ENCODE measurements at regions not wholly inside any gene's neighbourhood (a gene's known extent, or its start where the extent isn't known, plus 50 kb on each side); places are given as distances from the start of the nearest gene placed in this dataset.

DNA sequence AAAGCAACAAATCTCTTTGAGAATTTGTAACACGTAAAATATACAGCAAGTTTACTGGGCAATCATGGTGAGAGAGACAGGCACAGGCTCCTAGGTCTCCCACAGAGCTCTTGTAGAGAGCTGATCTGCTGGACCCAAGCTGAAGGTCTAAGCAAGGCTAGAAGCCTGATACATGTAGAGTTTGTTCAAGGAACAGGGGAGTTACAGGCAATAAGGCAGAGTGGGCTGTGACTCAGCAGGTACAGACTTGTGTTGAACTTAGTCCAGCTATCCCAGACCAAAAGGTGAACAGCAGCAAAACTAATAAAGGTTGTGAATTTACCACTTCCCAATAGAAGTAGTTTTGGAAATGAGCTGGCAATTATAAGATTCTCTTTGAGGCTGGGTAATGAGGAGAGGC, 273.6 kb downstream of the GRIN2B start:
- intact Hi-C loops (cut with micrococcal nuclease), result no loop called here
- no peaks in the 10 kb centered on the region for H3K79me2 ChIP-seq (ENCODE audit: insufficient read depth, low read length)
- no peaks in the 10 kb centered on the region for H3K9me2 ChIP-seq (ENCODE audit: insufficient read depth)
- no peak overlapping the region for H2AFZ ChIP-seq (ENCODE audit: low read depth, low read length, poor library complexity, severe bottlenecking)
- peaks cover 8 to 12% of the 10 kb centered on the region in 2 experiments; a peak in 2 of 4 replicates for H3K4me1 ChIP-seq (ENCODE audit: control insufficient read depth in 1 of 2, insufficient read depth in 2 of 2, low read length in 2 of 2)
- CTCF ChIA-PET, result interaction anchor here (1.7 kb wide), 1 partner anchor 173 kb away, joined by 5 read pairs; no protein-coding TSS in a partner anchor
- H3K27ac ChIP-seq (ENCODE audit: low read depth, low read length), result peak overlapping the region; percentile 55; the same call in 1 of the 2 replicates
- H4K20me1 ChIP-seq (ENCODE audit: insufficient read depth), result no peaks in the 10 kb centered on the region
- DNase-seq (ENCODE audit: low read depth, low spot score), result no peak
- H3K27me3 ChIP-seq (ENCODE audit: insufficient read depth, low read length), result no peaks in the 10 kb centered on the region
- H3K36me3 ChIP-seq (ENCODE audit: control insufficient read depth in 1 of 2, insufficient read depth in 2 of 2, low read length in 2 of 2), result no peaks in the 10 kb centered on the region
- no peak overlapping the region for H3K9ac ChIP-seq (ENCODE audit: low read length)
- POLR2A ChIA-PET, result no interaction called here
- peak overlapping the region; percentile 10 for H3K4me2 ChIP-seq (ENCODE audit: low read length)
- H3K4me3 ChIP-seq (replicated peaks in 1 of 2; ENCODE audit: low read depth in 1 of 2, low read length in 2 of 2), result no peak overlapping the region
- RAD21 ChIA-PET (ENCODE audit: low non-redundant PET in 1 of 2, low total read pairs in 2 of 2, uncharacterized antibody in 2 of 2, unreplicated experiment in 2 of 2), result no interaction called here
- peak; percentile 49; the same call in 1 of the 2 replicates for ATAC-seq
- BruUV-seq (replicated peaks), result no TSS peak
- H3K9me3 ChIP-seq (ENCODE audit: control insufficient read depth in 1 of 2, insufficient read depth in 1 of 2, low read depth in 1 of 2, low read length in 2 of 2), result no peaks in the 10 kb centered on the region
- TF ChIP-seq, protein P1, sequence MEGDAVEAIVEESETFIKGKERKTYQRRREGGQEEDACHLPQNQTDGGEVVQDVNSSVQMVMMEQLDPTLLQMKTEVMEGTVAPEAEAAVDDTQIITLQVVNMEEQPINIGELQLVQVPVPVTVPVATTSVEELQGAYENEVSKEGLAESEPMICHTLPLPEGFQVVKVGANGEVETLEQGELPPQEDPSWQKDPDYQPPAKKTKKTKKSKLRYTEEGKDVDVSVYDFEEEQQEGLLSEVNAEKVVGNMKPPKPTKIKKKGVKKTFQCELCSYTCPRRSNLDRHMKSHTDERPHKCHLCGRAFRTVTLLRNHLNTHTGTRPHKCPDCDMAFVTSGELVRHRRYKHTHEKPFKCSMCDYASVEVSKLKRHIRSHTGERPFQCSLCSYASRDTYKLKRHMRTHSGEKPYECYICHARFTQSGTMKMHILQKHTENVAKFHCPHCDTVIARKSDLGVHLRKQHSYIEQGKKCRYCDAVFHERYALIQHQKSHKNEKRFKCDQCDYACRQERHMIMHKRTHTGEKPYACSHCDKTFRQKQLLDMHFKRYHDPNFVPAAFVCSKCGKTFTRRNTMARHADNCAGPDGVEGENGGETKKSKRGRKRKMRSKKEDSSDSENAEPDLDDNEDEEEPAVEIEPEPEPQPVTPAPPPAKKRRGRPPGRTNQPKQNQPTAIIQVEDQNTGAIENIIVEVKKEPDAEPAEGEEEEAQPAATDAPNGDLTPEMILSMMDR (IDR thresholded peaks at IDR 0.05 in 2 of 3, conservative IDR thresholded peaks at IDR 0.05 in 1 of 3; ENCODE audit: borderline replicate concordance in 1 of 3, insufficient read depth in 1 of 3, low read depth in 2 of 3, low read length in 2 of 3), result no peak
- no peak for TF ChIP-seq POLR2A (IDR thresholded peaks at IDR 0.05; ENCODE audit: borderline replicate concordance, extremely low read depth, insufficient read depth, insufficient read length)
- TF ChIP-seq SIN3A (IDR thresholded peaks at IDR 0.05; ENCODE audit: low read depth), result no peak
- no peak for TF ChIP-seq POLR2AphosphoS5 (IDR thresholded peaks at IDR 0.05; ENCODE audit: low read depth, low read length)
- TF ChIP-seq FOSL1 (IDR thresholded peaks at IDR 0.05; ENCODE audit: low read depth), result peak; percentile 32; the same call in 1 of the 2 replicates
- no peak for TF ChIP-seq EZH2phosphoT487 (IDR thresholded peaks at IDR 0.05; ENCODE audit: borderline replicate concordance)
- TF ChIP-seq EZH2 (IDR thresholded peaks at IDR 0.05), result no peak
- no peak for TF ChIP-seq CEBPB (IDR thresholded peaks at IDR 0.05; ENCODE audit: low read depth)
- TF ChIP-seq, protein P2, sequence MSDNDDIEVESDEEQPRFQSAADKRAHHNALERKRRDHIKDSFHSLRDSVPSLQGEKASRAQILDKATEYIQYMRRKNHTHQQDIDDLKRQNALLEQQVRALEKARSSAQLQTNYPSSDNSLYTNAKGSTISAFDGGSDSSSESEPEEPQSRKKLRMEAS (IDR thresholded peaks at IDR 0.05), result no peak
- TF ChIP-seq ZNF274 (IDR thresholded peaks at IDR 0.05; ENCODE audit: low read depth, low read length), result no peak
- TF ChIP-seq YY1 (IDR thresholded peaks at IDR 0.05; ENCODE audit: extremely low read depth, insufficient replicate concordance, low read depth, low read length), result no peak
- TF ChIP-seq SRF (IDR thresholded peaks at IDR 0.05; ENCODE audit: low read depth), result no peak
- TF ChIP-seq CBX3 (IDR thresholded peaks at IDR 0.05; ENCODE audit: low read depth), result peak; percentile 54; the same call in 1 of the 2 replicates
- TF ChIP-seq ZFX (IDR thresholded peaks at IDR 0.05), result no peak
- TF ChIP-seq, protein P3, sequence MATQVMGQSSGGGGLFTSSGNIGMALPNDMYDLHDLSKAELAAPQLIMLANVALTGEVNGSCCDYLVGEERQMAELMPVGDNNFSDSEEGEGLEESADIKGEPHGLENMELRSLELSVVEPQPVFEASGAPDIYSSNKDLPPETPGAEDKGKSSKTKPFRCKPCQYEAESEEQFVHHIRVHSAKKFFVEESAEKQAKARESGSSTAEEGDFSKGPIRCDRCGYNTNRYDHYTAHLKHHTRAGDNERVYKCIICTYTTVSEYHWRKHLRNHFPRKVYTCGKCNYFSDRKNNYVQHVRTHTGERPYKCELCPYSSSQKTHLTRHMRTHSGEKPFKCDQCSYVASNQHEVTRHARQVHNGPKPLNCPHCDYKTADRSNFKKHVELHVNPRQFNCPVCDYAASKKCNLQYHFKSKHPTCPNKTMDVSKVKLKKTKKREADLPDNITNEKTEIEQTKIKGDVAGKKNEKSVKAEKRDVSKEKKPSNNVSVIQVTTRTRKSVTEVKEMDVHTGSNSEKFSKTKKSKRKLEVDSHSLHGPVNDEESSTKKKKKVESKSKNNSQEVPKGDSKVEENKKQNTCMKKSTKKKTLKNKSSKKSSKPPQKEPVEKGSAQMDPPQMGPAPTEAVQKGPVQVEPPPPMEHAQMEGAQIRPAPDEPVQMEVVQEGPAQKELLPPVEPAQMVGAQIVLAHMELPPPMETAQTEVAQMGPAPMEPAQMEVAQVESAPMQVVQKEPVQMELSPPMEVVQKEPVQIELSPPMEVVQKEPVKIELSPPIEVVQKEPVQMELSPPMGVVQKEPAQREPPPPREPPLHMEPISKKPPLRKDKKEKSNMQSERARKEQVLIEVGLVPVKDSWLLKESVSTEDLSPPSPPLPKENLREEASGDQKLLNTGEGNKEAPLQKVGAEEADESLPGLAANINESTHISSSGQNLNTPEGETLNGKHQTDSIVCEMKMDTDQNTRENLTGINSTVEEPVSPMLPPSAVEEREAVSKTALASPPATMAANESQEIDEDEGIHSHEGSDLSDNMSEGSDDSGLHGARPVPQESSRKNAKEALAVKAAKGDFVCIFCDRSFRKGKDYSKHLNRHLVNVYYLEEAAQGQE (IDR thresholded peaks at IDR 0.05; ENCODE audit: low read depth), result no peak
- no peak for TF ChIP-seq TCF7L2 (IDR thresholded peaks at IDR 0.05; ENCODE audit: borderline replicate concordance, extremely low read depth, insufficient read depth, insufficient read length)
- TF ChIP-seq RAD21 (IDR thresholded peaks at IDR 0.05; ENCODE audit: low read depth), result no peak
- TF ChIP-seq, protein P4, sequence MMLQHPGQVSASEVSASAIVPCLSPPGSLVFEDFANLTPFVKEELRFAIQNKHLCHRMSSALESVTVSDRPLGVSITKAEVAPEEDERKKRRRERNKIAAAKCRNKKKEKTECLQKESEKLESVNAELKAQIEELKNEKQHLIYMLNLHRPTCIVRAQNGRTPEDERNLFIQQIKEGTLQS (IDR thresholded peaks at IDR 0.05), result no peak
- TF ChIP-seq SP1 (IDR thresholded peaks at IDR 0.05; ENCODE audit: low read depth), result 0 out of 2 replicates have a peak, but pooled peaks have one; percentile 22
- TF ChIP-seq EGR1 (IDR thresholded peaks at IDR 0.05; ENCODE audit: low read depth), result no peak
- TF ChIP-seq, protein P5, sequence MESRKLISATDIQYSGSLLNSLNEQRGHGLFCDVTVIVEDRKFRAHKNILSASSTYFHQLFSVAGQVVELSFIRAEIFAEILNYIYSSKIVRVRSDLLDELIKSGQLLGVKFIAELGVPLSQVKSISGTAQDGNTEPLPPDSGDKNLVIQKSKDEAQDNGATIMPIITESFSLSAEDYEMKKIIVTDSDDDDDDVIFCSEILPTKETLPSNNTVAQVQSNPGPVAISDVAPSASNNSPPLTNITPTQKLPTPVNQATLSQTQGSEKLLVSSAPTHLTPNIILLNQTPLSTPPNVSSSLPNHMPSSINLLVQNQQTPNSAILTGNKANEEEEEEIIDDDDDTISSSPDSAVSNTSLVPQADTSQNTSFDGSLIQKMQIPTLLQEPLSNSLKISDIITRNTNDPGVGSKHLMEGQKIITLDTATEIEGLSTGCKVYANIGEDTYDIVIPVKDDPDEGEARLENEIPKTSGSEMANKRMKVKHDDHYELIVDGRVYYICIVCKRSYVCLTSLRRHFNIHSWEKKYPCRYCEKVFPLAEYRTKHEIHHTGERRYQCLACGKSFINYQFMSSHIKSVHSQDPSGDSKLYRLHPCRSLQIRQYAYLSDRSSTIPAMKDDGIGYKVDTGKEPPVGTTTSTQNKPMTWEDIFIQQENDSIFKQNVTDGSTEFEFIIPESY (IDR thresholded peaks at IDR 0.05; ENCODE audit: extremely low read depth, insufficient replicate concordance, low read length), result no peak
- TF ChIP-seq JUND (IDR thresholded peaks at IDR 0.05), result 0 out of 2 replicates have a peak, but pooled peaks have one; percentile 32

Data from HCT116 (cell line).